Trophoblast cell (in vitro differentiated cells and primary cell): ENCODE measurements at regions not wholly inside any gene's neighbourhood (a gene's known extent, or its start where the extent isn't known, plus 50 kb on each side); places are given as distances from the start of the nearest gene placed in this dataset.

Experiments
- DNase-seq, 2 donors: peaks; one replicate each; pipeline ENCODE4 v3.0.0-alpha.2; 2016
- H2AFZ ChIP-seq: 2 replicates; pipeline ENCODE4 v1.6.1; 2013; ENCODE audit warnings: low read length, moderate library complexity, mild to moderate bottlenecking; ENCODE audit not compliant: insufficient read depth, poor library complexity
- H2AK5ac ChIP-seq: 2 replicates; pipeline ENCODE4 v1.6.1; 2013; ENCODE audit warnings: mild to moderate bottlenecking, low read length
- H2BK120ac ChIP-seq: 2 replicates; pipeline ENCODE4 v1.6.1; 2013; ENCODE audit warnings: low read length, mild to moderate bottlenecking, moderate library complexity; ENCODE audit not compliant: insufficient read depth, poor library complexity
- H2BK12ac ChIP-seq: 2 replicates; pipeline ENCODE4 v1.6.1; 2013; ENCODE audit warnings: mild to moderate bottlenecking, low read length, moderate library complexity
- H2BK5ac ChIP-seq: 2 replicates; pipeline ENCODE4 v1.6.1; 2013; ENCODE audit warnings: low read length, low read depth, moderate library complexity, mild to moderate bottlenecking; ENCODE audit not compliant: poor library complexity
- H3K14ac ChIP-seq: 2 replicates; pipeline ENCODE4 v1.6.1; 2013; ENCODE audit warnings: mild to moderate bottlenecking, low read length
- H3K18ac ChIP-seq: 2 replicates; pipeline ENCODE4 v1.6.1; 2013; ENCODE audit warnings: mild to moderate bottlenecking, low read length
- H3K23ac ChIP-seq: 2 replicates; pipeline ENCODE4 v1.6.1; 2013; ENCODE audit warnings: low read length
- H3K27ac ChIP-seq: 2 replicates; pipeline ENCODE4 v1.5.1; 2013; ENCODE audit warnings: low read depth, mild to moderate bottlenecking, inconsistent platforms, low read length, moderate library complexity
- H3K27me3 ChIP-seq: 2 replicates; pipeline ENCODE4 v1.6.1; 2013; ENCODE audit warnings: inconsistent platforms, mild to moderate bottlenecking, low read length, moderate library complexity; ENCODE audit not compliant: insufficient read depth
- H3K36me3 ChIP-seq, 2 experiments: 1 replicate in 1 of 2; 2 replicates in 1 of 2; pipeline ENCODE4 v1.6.1; 2013; ENCODE audit warnings: low read length in 2 of 2, mild to moderate bottlenecking in 2 of 2, moderate library complexity in 1 of 2; ENCODE audit not compliant: insufficient read depth in 2 of 2, control insufficient read depth in 1 of 2
- H3K4ac ChIP-seq: 2 replicates; pipeline ENCODE4 v1.6.1; 2013; ENCODE audit warnings: low read depth, mild to moderate bottlenecking, low read length, moderate library complexity
- H3K4me1 ChIP-seq, 2 experiments: 1 replicate in 1 of 2; 2 replicates in 1 of 2; pipeline ENCODE4 v1.6.1; 2013; ENCODE audit warnings: low read length in 2 of 2, mild to moderate bottlenecking in 2 of 2, moderate library complexity in 1 of 2; ENCODE audit not compliant: insufficient read depth in 2 of 2, control insufficient read depth in 1 of 2
- H3K4me2 ChIP-seq: 2 replicates; pipeline ENCODE4 v1.6.1; 2013; ENCODE audit warnings: inconsistent platforms, mild to moderate bottlenecking, low read length, moderate library complexity
- H3K4me3 ChIP-seq: 2 replicates; pipeline ENCODE4 v1.5.1; 2013; ENCODE audit warnings: mild to moderate bottlenecking, low read depth, low read length, inconsistent platforms
- H3K79me1 ChIP-seq: one replicate; pipeline ENCODE4 v1.6.1; 2013; ENCODE audit warnings: low read length
- H3K79me2 ChIP-seq: 2 replicates; pipeline ENCODE4 v1.6.1; 2013; ENCODE audit warnings: low read length, mild to moderate bottlenecking; ENCODE audit not compliant: control insufficient read depth, insufficient read depth, poor library complexity
- H3K9ac ChIP-seq: 2 replicates; pipeline ENCODE4 v1.6.1; 2013; ENCODE audit warnings: mild to moderate bottlenecking, low read length
- H3K9me3 ChIP-seq: 2 replicates; pipeline ENCODE4 v1.6.1; 2013; ENCODE audit warnings: low read depth, mild to moderate bottlenecking, control low read depth, inconsistent platforms, low read length; ENCODE audit not compliant: insufficient read depth
- H4K12ac ChIP-seq: 2 replicates; pipeline ENCODE4 v1.6.1; 2013; ENCODE audit warnings: low read depth, mild to moderate bottlenecking, low read length, moderate library complexity
- H4K8ac ChIP-seq: 2 replicates; pipeline ENCODE4 v1.6.1; 2013; ENCODE audit warnings: low read depth, mild to moderate bottlenecking, low read length, moderate library complexity
- H4K91ac ChIP-seq: one replicate; pipeline ENCODE4 v1.6.1; 2013; ENCODE audit warnings: low read depth, mild to moderate bottlenecking, low read length, moderate library complexity
- WGBS: extraction: QIAGEN DNeasy Blood & Tissue Kit; methylation state at CpG from one replicate; pipeline ENCODE4 v1.1.7; 2013; ENCODE audit warnings: missing lambda C conversion rate; ENCODE audit not compliant: insufficient read length, insufficient coverage; ENCODE audit errors: extremely low coverage; 5-methylcytosine and 5-hydroxymethylcytosine counted together

- Histone ChIP-seq H2BK5ac (no peak overlapping the region), H3K9me3 (no peaks in the 10 kb centered on the region), H2BK120ac (no peak overlapping the region), H4K91ac (no peak overlapping the region), H3K23ac (no peak overlapping the region), H3K9ac (no peak overlapping the region), H4K12ac (no peak overlapping the region), H3K27me3 (no peaks in the 10 kb centered on the region), H3K4me3 (no peak overlapping the region), H2AFZ (no peak overlapping the region), H2BK12ac (no peak overlapping the region), H2AK5ac (no peak overlapping the region), H3K79me2 (no peaks in the 10 kb centered on the region), H3K4me2 (no peak overlapping the region), H3K18ac (no peak overlapping the region), H3K4ac (no peak overlapping the region), H3K27ac (no peak overlapping the region), H4K8ac (no peak overlapping the region), H3K79me1 (no peaks in the 10 kb centered on the region), H3K36me3 (no peaks in the 10 kb centered on the region), H3K14ac (no peak overlapping the region), H3K4me1 (no peaks in the 10 kb centered on the region)
- no peak for DNase-seq
- no CpG with 5 or more reads among the region's 2 CpGs for WGBS
These were observed 370.4 kb downstream of the PCDH20 start for GRCh38 chr13:61045251-61045650.

GRCh38 chr13:61040181-61040580, 375.5 kb downstream of the PCDH20 start:
- H3K36me3 ChIP-seq: no peaks in the 10 kb centered on the region
- no peak overlapping the region for H2AK5ac ChIP-seq
- no peak for DNase-seq
- no peaks in the 10 kb centered on the region for H3K4me1 ChIP-seq
- no CpG with 5 or more reads among the region's 2 CpGs for WGBS
- no peaks in the 10 kb centered on the region for H3K27me3 ChIP-seq
- H3K18ac ChIP-seq: no peak overlapping the region
- H3K23ac ChIP-seq: no peak overlapping the region
- H4K91ac ChIP-seq: no peak overlapping the region
- no peak overlapping the region for H2BK5ac ChIP-seq
- H2BK12ac ChIP-seq: no peak overlapping the region
- no peak overlapping the region for H2AFZ ChIP-seq
- no peak overlapping the region for H3K4me3 ChIP-seq
- H3K4me2 ChIP-seq: no peak overlapping the region
- no peak overlapping the region for H3K14ac ChIP-seq
- no peaks in the 10 kb centered on the region for H3K9me3 ChIP-seq
- H3K79me1 ChIP-seq: no peaks in the 10 kb centered on the region
- no peak overlapping the region for H4K8ac ChIP-seq
- no peak overlapping the region for H3K4ac ChIP-seq
- no peak overlapping the region for H3K27ac ChIP-seq
- no peak overlapping the region for H4K12ac ChIP-seq
- no peaks in the 10 kb centered on the region for H3K79me2 ChIP-seq
- no peak overlapping the region for H3K9ac ChIP-seq
- H2BK120ac ChIP-seq: no peak overlapping the region

GRCh38 chr13:61039302-61039701, 376.3 kb downstream of the PCDH20 start:
- Histone ChIP-seq H3K4me1 (no peaks in the 10 kb centered on the region), H4K8ac (no peak overlapping the region), H3K9me3 (no peaks in the 10 kb centered on the region), H3K79me1 (no peaks in the 10 kb centered on the region), H3K23ac (no peak overlapping the region), H3K36me3 (no peaks in the 10 kb centered on the region), H4K12ac (no peak overlapping the region), H3K9ac (no peak overlapping the region), H2BK12ac (no peak overlapping the region), H3K27ac (no peak overlapping the region), H3K79me2 (no peaks in the 10 kb centered on the region), H4K91ac (no peak overlapping the region), H3K18ac (no peak overlapping the region), H2BK5ac (no peak overlapping the region), H2AK5ac (no peak overlapping the region), H3K4me3 (no peak overlapping the region), H3K14ac (no peak overlapping the region), H2BK120ac (no peak overlapping the region), H3K4ac (no peak overlapping the region), H3K4me2 (no peak overlapping the region), H2AFZ (no peak overlapping the region), H3K27me3 (no peaks in the 10 kb centered on the region)
- DNase-seq: no peak
- WGBS: no CpG with 5 or more reads among the region's 4 CpGs

GRCh38 chr13:61036715-61037114, 378.9 kb downstream of the PCDH20 start:
- Histone ChIP-seq H3K27me3 (no peaks in the 10 kb centered on the region), H2BK5ac (no peak overlapping the region), H3K4me1 (no peaks in the 10 kb centered on the region), H3K4me3 (no peak overlapping the region), H2AFZ (no peak overlapping the region), H2BK12ac (no peak overlapping the region), H3K14ac (no peak overlapping the region), H4K8ac (no peak overlapping the region), H3K23ac (no peak overlapping the region), H3K18ac (no peak overlapping the region), H2BK120ac (no peak overlapping the region), H3K79me1 (no peaks in the 10 kb centered on the region), H3K36me3 (no peaks in the 10 kb centered on the region), H3K4ac (no peak overlapping the region), H3K4me2 (no peak overlapping the region), H3K79me2 (no peaks in the 10 kb centered on the region), H2AK5ac (no peak overlapping the region), H3K9ac (no peak overlapping the region), H3K27ac (no peak overlapping the region), H3K9me3 (no peaks in the 10 kb centered on the region), H4K91ac (no peak overlapping the region), H4K12ac (no peak overlapping the region)
- WGBS: no CpG with 5 or more reads among the region's 6 CpGs
- DNase-seq: peak in 1 of 2 donors; percentile 8
